ENCODE measurements at regions not wholly inside any gene's neighbourhood (a gene's known extent, or its start where the extent isn't known, plus 50 kb on each side); places are given as distances from the start of the nearest gene placed in this dataset.

DNA sequence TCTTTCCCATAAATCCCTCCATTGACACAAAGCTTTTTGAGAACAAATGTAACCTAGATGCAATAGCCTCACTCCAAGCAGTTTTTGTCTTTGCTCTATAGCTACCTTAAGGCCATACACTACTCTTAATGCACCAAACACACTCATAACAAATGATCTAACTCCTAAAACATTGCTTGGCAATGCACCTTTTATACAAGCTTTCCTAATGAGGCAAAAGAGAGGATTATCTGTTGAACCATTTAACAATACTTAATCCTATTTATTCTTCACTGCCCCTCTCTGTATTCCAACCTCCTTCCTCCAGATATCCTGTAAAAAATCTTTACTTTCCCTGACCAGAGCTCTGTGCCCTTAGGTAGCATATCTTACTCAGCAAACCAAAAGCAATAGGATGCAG, 558.1 kb upstream of the MDFIC2 start:
- no peaks in the 10 kb centered on the region for H3K9me1 ChIP-seq (ENCODE audit: control insufficient read depth, extremely low read depth, insufficient read depth, low read length)
- TF ChIP-seq CTCF (optimal IDR thresholded peaks at IDR 0.05 in 1 of 3, IDR thresholded peaks at IDR 0.05 in 1 of 3, conservative IDR thresholded peaks at IDR 0.05 in 1 of 3; ENCODE audit: extremely low read depth in 1 of 3, insufficient read depth in 2 of 3, low read length in 3 of 3) (no peak), EZH2 (IDR thresholded peaks at IDR 0.05; ENCODE audit: low read length) (no peak)
- no peaks in the 10 kb centered on the region for H3K9me3 ChIP-seq (ENCODE audit: control insufficient read depth, low read depth, low read length)
- no peaks in the 10 kb centered on the region for H3K27me3 ChIP-seq (ENCODE audit: control insufficient read depth, extremely low read depth, insufficient read depth, low read length)
- H2AFZ ChIP-seq (ENCODE audit: control insufficient read depth, low read length): no peak overlapping the region
- DNase-seq (ENCODE audit: low read depth, low spot score) (no peak), FAIRE-seq (no peak)
- H3K27ac ChIP-seq (ENCODE audit: control insufficient read depth, insufficient read depth, low read length): no peak overlapping the region
- no peaks in the 10 kb centered on the region for H3K36me3 ChIP-seq (ENCODE audit: control insufficient read depth in 2 of 2, extremely low read depth in 1 of 2, insufficient read depth in 2 of 2, low read length in 2 of 2)
- no peaks in the 10 kb centered on the region for H3K4me1 ChIP-seq (ENCODE audit: control insufficient read depth, extremely low read depth, insufficient read depth, low read length)
- H3K4me2 ChIP-seq (ENCODE audit: control insufficient read depth, extremely low read depth, insufficient read depth, low read depth, low read length): no peak overlapping the region
- no peaks in the 10 kb centered on the region for H4K20me1 ChIP-seq (ENCODE audit: control insufficient read depth, extremely low read depth, insufficient read depth, low read length)
- no peak overlapping the region for H3K9ac ChIP-seq (ENCODE audit: control insufficient read depth, extremely low read depth, insufficient read depth, low read length)
- H3K79me2 ChIP-seq (ENCODE audit: control insufficient read depth, insufficient read depth, low read length): no peaks in the 10 kb centered on the region
- no peak overlapping the region for H3K4me3 ChIP-seq (ENCODE audit: control insufficient read depth in 2 of 3, extremely low read depth in 1 of 3, insufficient read depth in 2 of 3, low read depth in 1 of 3, low read length in 3 of 3)
- dilution Hi-C loops (cut with MboI; ENCODE audit: extremely low pct_ligation_motif_present, low sequenced_read_pairs): no loop called here

DNA sequence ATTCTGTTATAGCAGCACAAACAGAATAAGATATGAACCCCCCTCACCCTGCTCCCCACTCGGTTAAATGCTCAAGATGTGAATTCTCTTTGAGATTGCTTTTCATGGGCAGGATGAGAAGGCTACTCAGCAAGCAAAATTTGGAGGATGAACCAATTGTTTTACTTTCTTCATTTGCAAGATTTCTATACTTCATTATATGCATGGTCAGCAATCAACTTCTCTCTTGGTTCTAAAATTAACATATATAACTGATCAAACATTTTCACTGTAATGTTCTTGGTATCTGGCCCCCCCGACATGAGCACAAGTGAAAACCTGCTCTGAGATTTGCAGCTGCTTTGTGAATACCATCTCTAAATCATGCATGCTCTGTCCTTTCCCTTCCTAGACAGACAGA, 556.1 kb upstream of the MDFIC2 start:
- H3K9ac ChIP-seq (ENCODE audit: control insufficient read depth, extremely low read depth, insufficient read depth, low read length): no peak overlapping the region
- H3K4me2 ChIP-seq (ENCODE audit: control insufficient read depth, extremely low read depth, insufficient read depth, low read depth, low read length): no peak overlapping the region
- H3K27ac ChIP-seq (ENCODE audit: control insufficient read depth, insufficient read depth, low read length): no peak overlapping the region
- FAIRE-seq: no peak
- no peaks in the 10 kb centered on the region for H3K27me3 ChIP-seq (ENCODE audit: control insufficient read depth, extremely low read depth, insufficient read depth, low read length)
- TF ChIP-seq CTCF (optimal IDR thresholded peaks at IDR 0.05 in 1 of 3, IDR thresholded peaks at IDR 0.05 in 1 of 3, conservative IDR thresholded peaks at IDR 0.05 in 1 of 3; ENCODE audit: extremely low read depth in 1 of 3, insufficient read depth in 2 of 3, low read length in 3 of 3) (no peak), EZH2 (IDR thresholded peaks at IDR 0.05; ENCODE audit: low read length) (no peak)
- H3K9me1 ChIP-seq (ENCODE audit: control insufficient read depth, extremely low read depth, insufficient read depth, low read length): no peaks in the 10 kb centered on the region
- peaks cover 2% of the 10 kb centered on the region for H3K9me3 ChIP-seq (ENCODE audit: control insufficient read depth, low read depth, low read length)
- no peak for DNase-seq (ENCODE audit: low read depth, low spot score)
- H3K4me1 ChIP-seq (ENCODE audit: control insufficient read depth, extremely low read depth, insufficient read depth, low read length): no peaks in the 10 kb centered on the region
- H3K79me2 ChIP-seq (ENCODE audit: control insufficient read depth, insufficient read depth, low read length): no peaks in the 10 kb centered on the region
- no peaks in the 10 kb centered on the region for H4K20me1 ChIP-seq (ENCODE audit: control insufficient read depth, extremely low read depth, insufficient read depth, low read length)
- no peak overlapping the region for H2AFZ ChIP-seq (ENCODE audit: control insufficient read depth, low read length)
- dilution Hi-C loops (cut with MboI; ENCODE audit: extremely low pct_ligation_motif_present, low sequenced_read_pairs): no loop called here
- H3K36me3 ChIP-seq (ENCODE audit: control insufficient read depth in 2 of 2, extremely low read depth in 1 of 2, insufficient read depth in 2 of 2, low read length in 2 of 2): no peaks in the 10 kb centered on the region
- H3K4me3 ChIP-seq (ENCODE audit: control insufficient read depth in 2 of 3, extremely low read depth in 1 of 3, insufficient read depth in 2 of 3, low read depth in 1 of 3, low read length in 3 of 3): no peak overlapping the region
